Lower leg skin (tissue), 4 donors: ENCODE measurements at regions not wholly inside any gene's neighbourhood (a gene's known extent, or its start where the extent isn't known, plus 50 kb on each side); places are given as distances from the start of the nearest gene placed in this dataset.

ENCODE experiments used
- DNase-seq, 2 donors: peaks; one replicate each; pipeline ENCODE4 v3.0.0-alpha.2; 2019; ENCODE audit warnings: low spot score in 2 of 2
- H3K4me3 ChIP-seq: fragments of 200-600 bp; sonication (generic); 2 replicates; pipeline ENCODE4 v1.5.1; 2017; ENCODE audit warnings: mild to moderate bottlenecking, low read depth; ENCODE audit not compliant: poor library complexity, severe bottlenecking
- CTCF ChIP-seq, 3 donors: fragments of 450-650 bp; IDR thresholded peaks; one replicate each; pipeline ENCODE4 v1.5.1; 2016; ENCODE audit warnings: antibody characterized with exemption in 3 of 3, mild to moderate bottlenecking in 3 of 3, moderate library complexity in 2 of 3
- POLR2A ChIP-seq, 2 donors: fragments of 450-650 bp; IDR thresholded peaks; one replicate each; pipeline ENCODE4 v1.6.1; 2016 to 2017; ENCODE audit warnings: antibody characterized with exemption in 2 of 2, mild to moderate bottlenecking in 1 of 2, moderate library complexity in 1 of 2
- WGBS, 2 donors: methylation state at CpG; one replicate each; pipeline ENCODE4 v1.1.5; 2018; 5-methylcytosine and 5-hydroxymethylcytosine counted together
- intact Hi-C: fragments of 100-400 bp; cut with DNase I; formaldehyde crosslinking; loops from one replicate; pipeline ENCODE4 v1.15.0; 2023; ENCODE audit warnings: low total_unique reads

GRCh38 chr1:10903821-10904220 is 107.4 kb upstream of the CASZ1 start:
- DNase-seq = no peak
- TF ChIP-seq CTCF (IDR thresholded peaks at IDR 0.05) = no peak
- TF ChIP-seq POLR2A (IDR thresholded peaks at IDR 0.05) = no peak
- no peak overlapping the region for H3K4me3 ChIP-seq
- 56 to 58% methylated on average over 9 of the region's 9 CpGs for WGBS, 2 donors
- intact Hi-C loops = no loop called here

- TF ChIP-seq POLR2A (IDR thresholded peaks at IDR 0.05) = no peak
- no peak for TF ChIP-seq CTCF (IDR thresholded peaks at IDR 0.05)
- intact Hi-C loops = no loop called here
- 63% methylated on average over 20 to 23 of the region's 23 CpGs for WGBS, 2 donors
- DNase-seq = no peak
- H3K4me3 ChIP-seq = no peak overlapping the region
Measured at GRCh38 chr1:10904396-10905358, 107.8 kb upstream of the TARDBP start.

GRCh38 chr1:10905841-10906655 is 106.4 kb upstream of the TARDBP start:
- no peak for TF ChIP-seq CTCF (IDR thresholded peaks at IDR 0.05)
- TF ChIP-seq POLR2A (IDR thresholded peaks at IDR 0.05) = no peak
- 57 to 61% methylated on average over 15 to 16 of the region's 16 CpGs for WGBS, 2 donors
- intact Hi-C loops = no loop called here
- H3K4me3 ChIP-seq = no peak overlapping the region
- no peak for DNase-seq

- DNase-seq = no peak
- intact Hi-C loops = no loop called here
- 53 to 55% methylated on average over 14 of the region's 14 CpGs for WGBS, 2 donors
- H3K4me3 ChIP-seq = no peak overlapping the region
- TF ChIP-seq POLR2A (IDR thresholded peaks at IDR 0.05) = no peak
- TF ChIP-seq CTCF (IDR thresholded peaks at IDR 0.05) = no peak
Measured at GRCh38 chr1:10906866-10907519, 105.5 kb upstream of the TARDBP start.

- DNase-seq = no peak
- 73 to 82% methylated on average over 6 of the region's 6 CpGs for WGBS, 2 donors
- no peak overlapping the region for H3K4me3 ChIP-seq
- TF ChIP-seq POLR2A (IDR thresholded peaks at IDR 0.05) (no peak), CTCF (IDR thresholded peaks at IDR 0.05) (no peak)
- intact Hi-C loops = no loop called here
Measured at GRCh38 chr1:10908266-10908665, 104.2 kb upstream of the TARDBP start.
